OCI-LY3 (cell line): ENCODE measurements at regions not wholly inside any gene's neighbourhood (a gene's known extent, or its start where the extent isn't known, plus 50 kb on each side); places are given as distances from the start of the nearest gene placed in this dataset.
A peak's percentile ranks its signal among the peaks of the same experiment; 100 is the strongest.

ENCODE experiments used
- H2AFZ ChIP-seq: fragments of 200-600, 300-600 bp; shearing (Covaris generic); 2 replicates; pipeline ENCODE4 v1.6.0; 2014; ENCODE audit warnings: antibody characterized with exemption, low read depth, low read length
- H3K27ac ChIP-seq: fragments of 200-600, 300-600 bp; sonication (generic); 2 replicates; pipeline ENCODE4 v1.5.1; 2014; ENCODE audit warnings: mild to moderate bottlenecking, low read length, moderate library complexity, mixed read lengths
- H3K27me3 ChIP-seq: fragments of 200-600, 300-600 bp; sonication (generic); 2 replicates; pipeline ENCODE4 v1.6.1; 2014; ENCODE audit warnings: low read depth, low read length, mixed read lengths
- H3K36me3 ChIP-seq: fragments of 200-600, 300-600 bp; sonication (generic); replicated peaks from 2 replicates; pipeline ENCODE3; 2014; ENCODE audit warnings: low read depth, low read length, mixed read lengths
- H3K4me1 ChIP-seq: fragments of 300-600, 200-600 bp; sonication (generic); 2 replicates; pipeline ENCODE4 v1.6.1; 2014; ENCODE audit warnings: low read length, mixed read lengths
- H3K4me2 ChIP-seq: fragments of 200-600, 300-600 bp; sonication (generic); 2 replicates; pipeline ENCODE4 v1.6.1; 2014; ENCODE audit warnings: low read length, mixed read lengths
- H3K4me3 ChIP-seq: fragments of 300-600, 200-600 bp; sonication (generic); 2 replicates; pipeline ENCODE4 v1.5.1; 2014; ENCODE audit warnings: antibody characterized with exemption, mild to moderate bottlenecking, low read length, moderate library complexity
- H3K79me2 ChIP-seq: fragments of 300-600, 200-600 bp; shearing (Covaris generic); 2 replicates; pipeline ENCODE4 v1.6.1; 2014; ENCODE audit warnings: mild to moderate bottlenecking, low read length, mixed read lengths
- H3K9ac ChIP-seq: fragments of 300-600, 200-600 bp; shearing (Covaris generic); 2 replicates; pipeline ENCODE4 v1.6.0; 2014; ENCODE audit warnings: mild to moderate bottlenecking, low read length, moderate library complexity
- H3K9me3 ChIP-seq: fragments of 200-600, 300-600 bp; shearing (Covaris generic); 2 replicates; pipeline ENCODE4 v1.6.1; 2014; ENCODE audit warnings: low read length, mixed read lengths; ENCODE audit not compliant: insufficient read depth
- H4K20me1 ChIP-seq: fragments of 200-600, 300-600 bp; sonication (generic); 2 replicates; pipeline ENCODE4 v1.6.1; 2016; ENCODE audit warnings: low read length, mixed read lengths; ENCODE audit not compliant: insufficient read depth
- CTCF ChIP-seq: fragments of 200-600, 300-600 bp; sonication (generic); IDR thresholded peaks from 2 replicates; pipeline ENCODE4 v1.5.1; 2014; ENCODE audit warnings: antibody characterized with exemption, low read length, low read depth
- EZH2phosphoT487 ChIP-seq: fragments of 200-600 bp; shearing (Covaris generic); IDR thresholded peaks from 2 replicates; pipeline ENCODE4 v1.6.1; 2018; ENCODE audit warnings: antibody characterized with exemption, mixed run types, low read depth

GRCh38 chr12:88435334-88436076, 144.8 kb downstream of the KITLG start:
- TF ChIP-seq EZH2phosphoT487, result no peak
- no peak for TF ChIP-seq CTCF
- Histone ChIP-seq H3K27ac (peak overlapping the region; percentile 98), H3K4me3 (no peak overlapping the region), H3K27me3 (no peaks in the 10 kb centered on the region), H3K4me1 (peaks cover 49% of the 10 kb centered on the region), H2AFZ (no peak overlapping the region; the same call in 1 of the 2 replicates), H3K9ac (no peak overlapping the region), H3K4me2 (0 out of 2 replicates have a peak overlapping the region, but pooled peaks have one; percentile 0), H3K79me2 (no peaks in the 10 kb centered on the region), H4K20me1 (no peaks in the 10 kb centered on the region), H3K9me3 (peaks cover 5% of the 10 kb centered on the region; the same call in 1 of the 2 replicates), H3K36me3 (peaks cover 16% of the 10 kb centered on the region)

- peaks cover 13% of the 10 kb centered on the region for H3K36me3 ChIP-seq
- no peaks in the 10 kb centered on the region for H3K27me3 ChIP-seq
- H3K27ac ChIP-seq, result no peak overlapping the region
- H3K9me3 ChIP-seq, result peaks cover 5% of the 10 kb centered on the region; the same call in 1 of the 2 replicates
- H2AFZ ChIP-seq, result no peak overlapping the region
- H4K20me1 ChIP-seq, result no peaks in the 10 kb centered on the region
- H3K4me2 ChIP-seq, result no peak overlapping the region
- no peak overlapping the region for H3K9ac ChIP-seq
- no peaks in the 10 kb centered on the region for H3K79me2 ChIP-seq
- TF ChIP-seq EZH2phosphoT487, result no peak
- H3K4me3 ChIP-seq, result no peak overlapping the region
- peaks cover 34% of the 10 kb centered on the region for H3K4me1 ChIP-seq
Observed at GRCh38 chr12:88437226-88437625, 143.0 kb downstream of the KITLG start.
